ENCODE measurements at regions not wholly inside any gene's neighbourhood (a gene's known extent, or its start where the extent isn't known, plus 50 kb on each side); places are given as distances from the start of the nearest gene placed in this dataset.

DNA sequence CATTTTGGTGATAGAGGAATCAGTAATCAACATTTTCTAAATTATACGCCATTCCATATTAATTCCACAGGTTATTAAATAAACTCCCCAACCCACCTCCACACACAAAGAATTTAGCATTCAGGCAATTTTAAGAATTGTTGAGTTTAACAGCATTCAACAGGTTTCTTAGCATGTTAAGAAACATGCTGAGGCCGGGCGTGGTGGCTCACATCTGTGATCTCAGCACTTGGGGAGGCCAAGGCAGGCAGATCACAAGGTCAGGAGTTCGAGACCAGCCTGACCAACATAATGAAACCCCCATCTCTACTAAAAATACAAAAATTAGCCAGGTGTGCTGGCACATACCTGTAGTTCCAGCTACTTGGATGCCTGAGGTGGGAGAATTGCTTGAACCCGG lies 64.0 kb upstream of the PHACTR2 start:
- TF ChIP-seq YY1 (IDR thresholded peaks at IDR 0.05; ENCODE audit: low read depth, low read length) (no peak), SIN3A (conservative IDR thresholded peaks at IDR 0.05 in 1 of 2, IDR thresholded peaks at IDR 0.05 in 1 of 2; ENCODE audit: low read depth in 1 of 2, low read length in 2 of 2) (no peak), MAX (IDR thresholded peaks at IDR 0.05) (no peak)
- TF ChIP-seq, protein P1, sequence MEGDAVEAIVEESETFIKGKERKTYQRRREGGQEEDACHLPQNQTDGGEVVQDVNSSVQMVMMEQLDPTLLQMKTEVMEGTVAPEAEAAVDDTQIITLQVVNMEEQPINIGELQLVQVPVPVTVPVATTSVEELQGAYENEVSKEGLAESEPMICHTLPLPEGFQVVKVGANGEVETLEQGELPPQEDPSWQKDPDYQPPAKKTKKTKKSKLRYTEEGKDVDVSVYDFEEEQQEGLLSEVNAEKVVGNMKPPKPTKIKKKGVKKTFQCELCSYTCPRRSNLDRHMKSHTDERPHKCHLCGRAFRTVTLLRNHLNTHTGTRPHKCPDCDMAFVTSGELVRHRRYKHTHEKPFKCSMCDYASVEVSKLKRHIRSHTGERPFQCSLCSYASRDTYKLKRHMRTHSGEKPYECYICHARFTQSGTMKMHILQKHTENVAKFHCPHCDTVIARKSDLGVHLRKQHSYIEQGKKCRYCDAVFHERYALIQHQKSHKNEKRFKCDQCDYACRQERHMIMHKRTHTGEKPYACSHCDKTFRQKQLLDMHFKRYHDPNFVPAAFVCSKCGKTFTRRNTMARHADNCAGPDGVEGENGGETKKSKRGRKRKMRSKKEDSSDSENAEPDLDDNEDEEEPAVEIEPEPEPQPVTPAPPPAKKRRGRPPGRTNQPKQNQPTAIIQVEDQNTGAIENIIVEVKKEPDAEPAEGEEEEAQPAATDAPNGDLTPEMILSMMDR (IDR thresholded peaks at IDR 0.05; ENCODE audit: control extremely low read depth in 1 of 3, insufficient read depth in 1 of 3, low read depth in 1 of 3, low read length in 3 of 3) = no peak

Measured in H1 (cell line).